ENCODE measurements at regions not wholly inside any gene's neighbourhood (a gene's known extent, or its start where the extent isn't known, plus 50 kb on each side); places are given as distances from the start of the nearest gene placed in this dataset.

DNA sequence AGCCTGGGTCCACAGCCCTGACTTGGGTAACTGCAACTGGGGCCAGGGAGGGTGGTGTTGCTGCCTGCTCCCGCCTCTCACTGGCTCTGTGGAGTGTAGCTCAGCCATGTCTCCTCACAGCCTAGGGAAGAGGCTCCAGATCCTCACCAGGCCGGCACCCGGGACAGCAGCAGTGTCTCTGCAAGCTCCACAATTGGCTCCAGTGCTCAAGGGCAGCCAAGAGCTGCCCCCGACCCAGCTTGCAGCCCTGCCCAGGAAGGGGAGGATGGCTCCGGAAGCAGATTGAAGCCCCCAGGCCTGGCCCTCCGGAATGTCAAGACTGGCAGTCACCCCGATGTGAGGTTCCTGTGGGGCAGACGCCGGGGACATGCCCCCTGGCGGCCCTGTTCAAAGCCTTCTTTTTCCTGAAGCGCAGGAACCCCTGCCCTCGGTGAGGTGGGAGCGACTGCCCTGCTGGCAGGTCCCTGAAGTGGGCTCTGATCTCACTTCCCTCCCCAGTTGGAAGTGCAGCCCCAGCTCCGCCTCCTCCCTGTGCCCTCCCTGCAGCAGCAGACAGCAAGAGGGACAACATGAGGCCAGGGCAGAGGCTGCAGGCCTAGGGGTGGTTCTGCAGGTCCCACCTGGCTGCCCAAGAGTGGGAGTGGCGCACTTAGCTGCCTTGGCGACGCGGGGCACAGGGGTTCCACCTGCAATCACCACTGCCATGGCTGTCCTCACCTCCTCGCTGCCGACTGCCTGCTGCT lies 816.2 kb upstream of the LUZP2 start:
- no peaks in the 10 kb centered on the region for H3K4me1 ChIP-seq (ENCODE audit: control insufficient read depth, insufficient read depth, low read length)
- DNase-seq (ENCODE audit: low read depth) = no peak
- no peak overlapping the region for H3K4me3 ChIP-seq (ENCODE audit: low read length)

GRCh38 chr11:23684701-23685100 lies 812.2 kb upstream of the LUZP2 start:
- no peak for DNase-seq (ENCODE audit: low read depth)
- Histone ChIP-seq H3K4me1 (ENCODE audit: control insufficient read depth, insufficient read depth, low read length) (peaks cover 4% of the 10 kb centered on the region), H3K27me3 (replicated peaks; ENCODE audit: control insufficient read depth, insufficient read depth, low read length) (no peaks in the 10 kb centered on the region), H3K9ac (ENCODE audit: low read length) (no peak overlapping the region), H3K9me3 (ENCODE audit: control insufficient read depth, low read length) (no peaks in the 10 kb centered on the region), H3K4me3 (ENCODE audit: low read length) (no peak overlapping the region), H3K36me3 (ENCODE audit: control insufficient read depth, insufficient read depth, low read length, severe bottlenecking) (no peaks in the 10 kb centered on the region)

More for the DNA sequence above, 816.2 kb upstream of the LUZP2 start:
- Histone ChIP-seq H3K9me3 (ENCODE audit: control insufficient read depth, low read length) (no peaks in the 10 kb centered on the region), H3K27me3 (replicated peaks; ENCODE audit: control insufficient read depth, insufficient read depth, low read length) (no peaks in the 10 kb centered on the region), H3K36me3 (ENCODE audit: control insufficient read depth, insufficient read depth, low read length, severe bottlenecking) (no peaks in the 10 kb centered on the region), H3K9ac (ENCODE audit: low read length) (no peak overlapping the region)

DNA sequence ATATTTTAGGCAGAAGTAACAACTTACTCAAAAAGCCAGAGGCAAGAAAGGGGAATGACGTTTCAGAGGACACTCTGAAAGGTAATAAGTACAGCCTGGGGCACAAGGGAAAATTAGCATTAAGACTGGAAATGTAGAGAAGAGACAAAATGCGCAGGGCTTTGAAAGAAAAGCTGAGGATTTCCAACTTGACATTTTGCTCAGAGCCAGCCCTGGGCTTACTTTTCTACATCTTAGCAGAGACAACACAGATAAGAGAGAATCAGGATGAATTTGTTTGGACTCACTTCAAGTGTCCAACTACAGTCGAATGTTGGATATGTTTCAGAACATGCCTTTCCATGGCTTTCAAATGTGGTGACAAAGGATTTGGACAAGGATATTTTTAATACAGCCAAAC lies 808.9 kb upstream of the LUZP2 start:
- Histone ChIP-seq H3K36me3 (ENCODE audit: control insufficient read depth, insufficient read depth, low read length, severe bottlenecking) (no peaks in the 10 kb centered on the region), H3K9ac (ENCODE audit: low read length) (no peak overlapping the region), H3K27me3 (replicated peaks; ENCODE audit: control insufficient read depth, insufficient read depth, low read length) (no peaks in the 10 kb centered on the region), H3K9me3 (ENCODE audit: control insufficient read depth, low read length) (no peaks in the 10 kb centered on the region), H3K4me1 (ENCODE audit: control insufficient read depth, insufficient read depth, low read length) (peaks cover 4% of the 10 kb centered on the region), H3K4me3 (ENCODE audit: low read length) (no peak overlapping the region)
- no peak for DNase-seq (ENCODE audit: low read depth)

DNA sequence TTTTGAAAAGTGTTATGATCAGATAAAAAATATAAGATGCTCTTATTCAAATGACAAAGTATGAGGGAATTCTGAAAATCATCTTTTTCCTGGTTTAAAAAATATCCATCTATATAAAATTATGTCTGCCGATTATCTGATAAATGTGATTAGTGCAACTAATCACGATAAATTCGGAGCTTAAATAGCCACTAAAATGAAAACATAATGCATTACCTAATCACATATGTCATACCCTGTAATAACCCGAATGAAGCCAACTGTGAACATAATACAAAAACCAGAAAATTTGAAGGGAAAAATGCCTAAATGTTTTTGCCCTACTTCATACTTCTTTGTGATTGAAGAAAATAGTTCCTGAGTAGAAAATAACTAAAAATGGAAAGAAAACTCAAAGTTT lies 808.4 kb upstream of the LUZP2 start:
- Histone ChIP-seq H3K36me3 (ENCODE audit: control insufficient read depth, insufficient read depth, low read length, severe bottlenecking) (no peaks in the 10 kb centered on the region), H3K4me1 (ENCODE audit: control insufficient read depth, insufficient read depth, low read length) (peaks cover 4% of the 10 kb centered on the region), H3K4me3 (ENCODE audit: low read length) (no peak overlapping the region), H3K9ac (ENCODE audit: low read length) (no peak overlapping the region), H3K9me3 (ENCODE audit: control insufficient read depth, low read length) (no peaks in the 10 kb centered on the region), H3K27me3 (replicated peaks; ENCODE audit: control insufficient read depth, insufficient read depth, low read length) (no peaks in the 10 kb centered on the region)
- DNase-seq (ENCODE audit: low read depth) = no peak

DNA sequence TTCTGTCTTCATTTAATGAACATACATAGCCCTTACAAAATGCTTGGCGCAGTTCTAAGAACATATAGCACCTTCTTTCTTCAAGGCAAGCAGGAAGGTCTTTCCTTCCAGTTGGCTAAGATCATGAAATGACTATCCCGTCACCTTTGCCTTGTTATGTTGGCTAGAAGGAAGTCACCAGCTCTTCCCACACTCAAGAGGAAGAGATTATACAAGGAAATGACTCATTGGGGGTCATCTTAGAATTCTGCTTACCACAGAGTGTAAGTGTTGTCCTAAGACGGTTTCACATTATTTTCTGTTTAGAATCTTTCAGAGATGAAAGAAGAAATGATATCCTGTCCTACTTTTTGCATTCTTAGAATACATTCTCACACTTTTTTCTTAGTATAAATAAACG lies 808.0 kb upstream of the LUZP2 start:
- peaks cover 4% of the 10 kb centered on the region for H3K4me1 ChIP-seq (ENCODE audit: control insufficient read depth, insufficient read depth, low read length)
- H3K9ac ChIP-seq (ENCODE audit: low read length) = no peak overlapping the region
- no peak overlapping the region for H3K4me3 ChIP-seq (ENCODE audit: low read length)
- no peaks in the 10 kb centered on the region for H3K36me3 ChIP-seq (ENCODE audit: control insufficient read depth, insufficient read depth, low read length, severe bottlenecking)
- no peaks in the 10 kb centered on the region for H3K27me3 ChIP-seq (replicated peaks; ENCODE audit: control insufficient read depth, insufficient read depth, low read length)
- H3K9me3 ChIP-seq (ENCODE audit: control insufficient read depth, low read length) = no peaks in the 10 kb centered on the region
- DNase-seq (ENCODE audit: low read depth) = peak; percentile 17

DNA sequence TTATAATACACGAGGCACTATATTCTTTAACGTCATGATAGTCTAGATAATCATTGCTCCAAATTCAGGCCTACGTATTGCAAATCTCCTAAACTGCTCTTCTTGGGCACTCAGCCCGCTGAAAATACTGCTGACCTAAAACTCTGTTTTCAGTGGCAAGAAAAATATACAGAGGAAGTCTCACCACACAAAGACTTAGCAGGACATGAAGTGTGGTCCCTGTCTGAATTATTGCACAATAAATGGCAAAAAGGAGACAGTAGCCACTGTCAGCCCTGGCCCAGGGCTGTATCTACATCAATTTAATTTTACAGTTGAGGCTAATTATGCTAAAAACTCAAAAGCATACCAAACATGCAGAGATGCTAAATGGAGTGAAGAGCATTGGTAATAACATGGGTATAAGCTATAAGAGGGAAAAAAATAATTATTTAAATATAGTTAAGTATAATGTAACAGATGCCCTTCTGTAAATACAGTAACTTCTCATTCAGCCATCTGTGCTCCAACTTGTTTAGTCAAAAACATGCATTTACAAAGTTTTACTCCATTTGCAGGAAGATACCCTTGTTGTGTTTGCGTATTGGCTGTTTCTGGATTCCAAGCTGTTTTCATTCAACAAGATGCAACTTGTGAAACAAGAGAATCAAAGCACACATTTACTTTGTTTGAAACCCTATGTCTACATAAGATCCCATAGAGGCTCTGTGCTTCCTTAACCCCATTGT lies 800.0 kb upstream of the LUZP2 start:
- H3K27me3 ChIP-seq (replicated peaks; ENCODE audit: control insufficient read depth, insufficient read depth, low read length) = no peaks in the 10 kb centered on the region
- no peaks in the 10 kb centered on the region for H3K9me3 ChIP-seq (ENCODE audit: control insufficient read depth, low read length)
- H3K4me3 ChIP-seq (ENCODE audit: low read length) = no peak overlapping the region
- no peaks in the 10 kb centered on the region for H3K4me1 ChIP-seq (ENCODE audit: control insufficient read depth, insufficient read depth, low read length)
- no peaks in the 10 kb centered on the region for H3K36me3 ChIP-seq (ENCODE audit: control insufficient read depth, insufficient read depth, low read length, severe bottlenecking)
- no peak for DNase-seq (ENCODE audit: low read depth)
- H3K9ac ChIP-seq (ENCODE audit: low read length) = no peak overlapping the region

GRCh38 chr11:23704183-23704582 lies 792.7 kb upstream of the LUZP2 start:
- no peak for DNase-seq (ENCODE audit: low read depth)
- H3K36me3 ChIP-seq (ENCODE audit: control insufficient read depth, insufficient read depth, low read length, severe bottlenecking) = no peaks in the 10 kb centered on the region
- H3K4me3 ChIP-seq (ENCODE audit: low read length) = no peak overlapping the region
- no peaks in the 10 kb centered on the region for H3K9me3 ChIP-seq (ENCODE audit: control insufficient read depth, low read length)
- H3K27me3 ChIP-seq (replicated peaks; ENCODE audit: control insufficient read depth, insufficient read depth, low read length) = no peaks in the 10 kb centered on the region
- H3K4me1 ChIP-seq (ENCODE audit: control insufficient read depth, insufficient read depth, low read length) = no peaks in the 10 kb centered on the region
- H3K9ac ChIP-seq (ENCODE audit: low read length) = no peak overlapping the region

- DNase-seq (ENCODE audit: low read depth) = no peak
- H3K9ac ChIP-seq (ENCODE audit: low read length) = no peak overlapping the region
- no peaks in the 10 kb centered on the region for H3K27me3 ChIP-seq (replicated peaks; ENCODE audit: control insufficient read depth, insufficient read depth, low read length)
- no peaks in the 10 kb centered on the region for H3K36me3 ChIP-seq (ENCODE audit: control insufficient read depth, insufficient read depth, low read length, severe bottlenecking)
- peaks cover 8% of the 10 kb centered on the region for H3K9me3 ChIP-seq (ENCODE audit: control insufficient read depth, low read length)
- H3K4me1 ChIP-seq (ENCODE audit: control insufficient read depth, insufficient read depth, low read length) = no peaks in the 10 kb centered on the region
- H3K4me3 ChIP-seq (ENCODE audit: low read length) = no peak overlapping the region
Measured at GRCh38 chr11:23711981-23712380, 784.9 kb upstream of the LUZP2 start.

DNA sequence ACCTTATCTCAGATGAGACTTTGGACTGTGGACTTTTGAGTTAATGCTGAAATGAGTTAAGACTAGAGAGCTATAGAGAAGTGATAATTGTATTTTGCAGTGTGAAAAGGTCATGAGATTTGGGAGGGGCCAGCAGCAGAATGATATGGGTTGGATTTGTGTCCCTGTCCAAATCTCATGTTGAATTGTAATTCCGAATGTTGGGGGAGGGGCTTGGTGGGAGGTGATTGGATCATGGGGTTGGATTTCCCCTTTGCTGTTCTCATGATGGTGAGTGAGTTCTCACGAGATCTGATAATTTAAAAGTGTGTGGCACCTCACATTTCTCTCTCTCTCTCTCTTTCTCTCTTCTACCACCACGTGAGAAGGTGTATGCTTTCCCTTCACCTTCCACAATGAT lies 777.8 kb upstream of the LUZP2 start:
- no peak for DNase-seq (ENCODE audit: low read depth)
- Histone ChIP-seq H3K9ac (ENCODE audit: low read length) (no peak overlapping the region), H3K9me3 (ENCODE audit: control insufficient read depth, low read length) (peaks cover 5% of the 10 kb centered on the region), H3K4me1 (ENCODE audit: control insufficient read depth, insufficient read depth, low read length) (no peaks in the 10 kb centered on the region), H3K27me3 (replicated peaks; ENCODE audit: control insufficient read depth, insufficient read depth, low read length) (no peaks in the 10 kb centered on the region), H3K4me3 (ENCODE audit: low read length) (no peak overlapping the region), H3K36me3 (ENCODE audit: control insufficient read depth, insufficient read depth, low read length, severe bottlenecking) (no peaks in the 10 kb centered on the region)

GRCh38 chr11:23723861-23724260 lies 773.0 kb upstream of the LUZP2 start:
- no peak overlapping the region for H3K4me3 ChIP-seq (ENCODE audit: low read length)
- H3K36me3 ChIP-seq (ENCODE audit: control insufficient read depth, insufficient read depth, low read length, severe bottlenecking) = no peaks in the 10 kb centered on the region
- no peak overlapping the region for H3K9ac ChIP-seq (ENCODE audit: low read length)
- peaks cover 5% of the 10 kb centered on the region for H3K9me3 ChIP-seq (ENCODE audit: control insufficient read depth, low read length)
- H3K4me1 ChIP-seq (ENCODE audit: control insufficient read depth, insufficient read depth, low read length) = no peaks in the 10 kb centered on the region
- no peak for DNase-seq (ENCODE audit: low read depth)
- H3K27me3 ChIP-seq (replicated peaks; ENCODE audit: control insufficient read depth, insufficient read depth, low read length) = no peaks in the 10 kb centered on the region

DNA sequence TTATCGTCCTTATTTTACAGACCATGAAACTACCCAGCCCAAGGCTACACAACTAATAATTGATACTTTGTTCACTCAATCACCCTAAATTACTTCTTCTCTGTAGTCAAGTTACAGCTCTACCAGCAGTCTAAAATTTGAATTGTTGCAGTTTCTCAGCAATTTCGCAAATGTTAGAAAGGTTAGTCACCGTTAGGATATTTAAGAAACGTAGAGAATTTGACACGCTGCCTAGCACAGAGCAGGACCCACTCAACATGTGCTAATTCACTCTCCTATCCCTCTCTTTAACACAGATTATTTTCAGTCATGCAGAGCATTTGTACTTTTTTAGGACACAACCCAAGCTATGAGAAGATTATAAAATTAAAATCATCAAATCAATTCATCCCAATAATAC lies 771.1 kb upstream of the LUZP2 start:
- H3K27me3 ChIP-seq (replicated peaks; ENCODE audit: control insufficient read depth, insufficient read depth, low read length) = no peaks in the 10 kb centered on the region
- no peaks in the 10 kb centered on the region for H3K4me1 ChIP-seq (ENCODE audit: control insufficient read depth, insufficient read depth, low read length)
- no peaks in the 10 kb centered on the region for H3K36me3 ChIP-seq (ENCODE audit: control insufficient read depth, insufficient read depth, low read length, severe bottlenecking)
- H3K9me3 ChIP-seq (ENCODE audit: control insufficient read depth, low read length) = peaks cover 5% of the 10 kb centered on the region
- H3K4me3 ChIP-seq (ENCODE audit: low read length) = no peak overlapping the region
- DNase-seq (ENCODE audit: low read depth) = peak; percentile 66
- no peak overlapping the region for H3K9ac ChIP-seq (ENCODE audit: low read length)
